SK-N-DZ (cell line): ENCODE measurements at regions not wholly inside any gene's neighbourhood (a gene's known extent, or its start where the extent isn't known, plus 50 kb on each side); places are given as distances from the start of the nearest gene placed in this dataset.

Source experiments
- DNase-seq: peaks from one replicate; pipeline ENCODE4 v3.0.0-alpha.2; 2015; ENCODE audit warnings: low spot score

- no peak for DNase-seq
These were observed 91.4 kb upstream of the LRIG1 start for GRCh38 chr3:66592016-66592761.

- no peak for DNase-seq
These were observed 92.3 kb upstream of the LRIG1 start for GRCh38 chr3:66592927-66593625.

GRCh38 chr3:66593978-66594377, 93.2 kb upstream of the LRIG1 start:
- no peak for DNase-seq

- DNase-seq, result no peak
These were observed 96.6 kb upstream of the LRIG1 start for GRCh38 chr3:66597308-66597863.

GRCh38 chr3:66598168-66598567, 97.3 kb upstream of the LRIG1 start:
- no peak for DNase-seq

GRCh38 chr3:66602237-66602636, 101.4 kb upstream of the LRIG1 start:
- no peak for DNase-seq

GRCh38 chr3:66602691-66603090, 101.9 kb upstream of the LRIG1 start:
- DNase-seq, result no peak

- no peak for DNase-seq
These were observed 102.4 kb upstream of the LRIG1 start for GRCh38 chr3:66603151-66603611.

- DNase-seq, result no peak
These were observed 103.7 kb upstream of the LRIG1 start for GRCh38 chr3:66604481-66604880.

- no peak for DNase-seq
These were observed 105.3 kb upstream of the LRIG1 start for GRCh38 chr3:66606126-66606525.

GRCh38 chr3:66606868-66607267, 106.0 kb upstream of the LRIG1 start:
- no peak for DNase-seq

GRCh38 chr3:66609660-66610561, 109.1 kb upstream of the LRIG1 start:
- no peak for DNase-seq

- no peak for DNase-seq
These were observed 109.7 kb upstream of the LRIG1 start for GRCh38 chr3:66610562-66610909.

- no peak for DNase-seq
These were observed 115.0 kb upstream of the LRIG1 start for GRCh38 chr3:66615643-66616301.

GRCh38 chr3:66617351-66617750, 116.5 kb upstream of the LRIG1 start:
- DNase-seq, result no peak

- no peak for DNase-seq
These were observed 117.2 kb upstream of the LRIG1 start for GRCh38 chr3:66618066-66618465.

GRCh38 chr3:66620296-66620695, 119.5 kb upstream of the LRIG1 start:
- DNase-seq, result no peak

GRCh38 chr3:66622756-66623457, 122.1 kb upstream of the LRIG1 start:
- no peak for DNase-seq

GRCh38 chr3:66625505-66626216, 124.8 kb upstream of the LRIG1 start:
- DNase-seq, result no peak
